ENCODE measurements at regions not wholly inside any gene's neighbourhood (a gene's known extent, or its start where the extent isn't known, plus 50 kb on each side); places are given as distances from the start of the nearest gene placed in this dataset.

- DNase-seq, result no peak
- intact Hi-C loops (cut with DNase I), result no loop called here
Measured at GRCh38 chr1:244106837-244107493, 55.9 kb downstream of the ZBTB18 start.

GRCh38 chr1:244111027-244111426 is 59.9 kb downstream of the ZBTB18 start:
- no peak for DNase-seq
- intact Hi-C loops (cut with DNase I), result no loop called here

GRCh38 chr1:244112041-244112440 is 61.0 kb downstream of the ZBTB18 start:
- DNase-seq, result no peak
- intact Hi-C loops (cut with DNase I), result no loop called here

- intact Hi-C loops (cut with DNase I), result no loop called here
- no peak for DNase-seq
Measured at GRCh38 chr1:244112636-244113035, 61.6 kb downstream of the ZBTB18 start.

- intact Hi-C loops (cut with DNase I), result no loop called here
- DNase-seq, result no peak
Measured at GRCh38 chr1:244113532-244114320, 62.6 kb downstream of the ZBTB18 start.

- intact Hi-C loops (cut with DNase I), result no loop called here
- no peak for DNase-seq
Measured at GRCh38 chr1:244114892-244115291, 63.8 kb downstream of the ZBTB18 start.

- DNase-seq, result no peak
- intact Hi-C loops (cut with DNase I), result no loop called here
Measured at GRCh38 chr1:244116946-244117345, 65.9 kb downstream of the ZBTB18 start.

GRCh38 chr1:244118109-244118761 is 67.2 kb downstream of the ZBTB18 start:
- intact Hi-C loops (cut with DNase I), result no loop called here
- no peak for DNase-seq

GRCh38 chr1:244128591-244129383 is 77.7 kb downstream of the ZBTB18 start:
- no peak for DNase-seq
- intact Hi-C loops (cut with DNase I), result no loop called here

- intact Hi-C loops (cut with DNase I), result no loop called here
Measured at GRCh38 chr1:244137276-244137675, 86.2 kb downstream of the ZBTB18 start.

GRCh38 chr1:244137725-244138124 is 86.6 kb downstream of the ZBTB18 start:
- intact Hi-C loops (cut with DNase I), result no loop called here
- no peak for DNase-seq

More at GRCh38 chr1:244137276-244137675, 86.2 kb downstream of the ZBTB18 start:
- no peak for DNase-seq

- intact Hi-C loops (cut with DNase I), result no loop called here
- DNase-seq, result no peak
Measured at GRCh38 chr1:244138399-244138798, 87.3 kb downstream of the ZBTB18 start.

- intact Hi-C loops (cut with DNase I), result no loop called here
- no peak for DNase-seq
Measured at GRCh38 chr1:244139655-244140054, 88.6 kb downstream of the ZBTB18 start.

GRCh38 chr1:244140420-244140819 is 89.3 kb downstream of the ZBTB18 start:
- intact Hi-C loops (cut with DNase I), result no loop called here
- no peak for DNase-seq

- DNase-seq, result no peak
- intact Hi-C loops (cut with DNase I), result no loop called here
Measured at GRCh38 chr1:244144053-244144452, 93.0 kb downstream of the ZBTB18 start.

- no peak for DNase-seq
- intact Hi-C loops (cut with DNase I), result no loop called here
Measured at GRCh38 chr1:244150071-244150470, 99.0 kb downstream of the ZBTB18 start.

- intact Hi-C loops (cut with DNase I), result no loop called here
- no peak for DNase-seq
Measured at GRCh38 chr1:244150665-244151064, 99.6 kb downstream of the ZBTB18 start.

- no peak for DNase-seq
- intact Hi-C loops (cut with DNase I), result no loop called here
Measured at GRCh38 chr1:244151537-244151936, 100.5 kb downstream of the ZBTB18 start.

- no peak for DNase-seq
- intact Hi-C loops (cut with DNase I), result no loop called here
Measured at GRCh38 chr1:244154508-244154871, 103.4 kb downstream of the ZBTB18 start.

- intact Hi-C loops (cut with DNase I), result no loop called here
- DNase-seq, result peak; percentile 34 to 96 (median 72)
Measured at GRCh38 chr1:244154872-244155531, 103.9 kb downstream of the ZBTB18 start.
